ENCODE measurements at regions not wholly inside any gene's neighbourhood (a gene's known extent, or its start where the extent isn't known, plus 50 kb on each side); places are given as distances from the start of the nearest gene placed in this dataset.

- no peak overlapping the region for H3K27ac ChIP-seq (ENCODE audit: low read length)
- no peaks in the 10 kb centered on the region for H3K27me3 Mint-ChIP-seq (ENCODE audit: low read depth in 2 of 2)
- H3K9me3 ChIP-seq (ENCODE audit: control insufficient read depth, insufficient read depth, low read length): no peaks in the 10 kb centered on the region
- intact Hi-C loops (cut with micrococcal nuclease): no loop called here
- no peaks in the 10 kb centered on the region for H3K4me1 ChIP-seq (ENCODE audit: control insufficient read depth, insufficient read depth, low read length)
- no peak for ATAC-seq
- no peak overlapping the region for H3K27ac Mint-ChIP-seq
- H3K27me3 ChIP-seq (ENCODE audit: control insufficient read depth, insufficient read depth, low read length): no peaks in the 10 kb centered on the region
- WGBS (ENCODE audit: insufficient coverage): 93% methylated on average over 1 of the region's 1 CpG
- no peaks in the 10 kb centered on the region for H3K4me1 Mint-ChIP-seq
- TF ChIP-seq CTCF (IDR thresholded peaks at IDR 0.05): no peak
- no peak overlapping the region for H3K4me3 Mint-ChIP-seq
- peaks cover 10% of the 10 kb centered on the region in 2 donors for H3K9me3 Mint-ChIP-seq
- no peak for DNase-seq
- no peaks in the 10 kb centered on the region for H3K36me3 Mint-ChIP-seq
- no peak overlapping the region for H3K4me3 ChIP-seq (ENCODE audit: low read length)
- no peaks in the 10 kb centered on the region for H3K36me3 ChIP-seq (ENCODE audit: control insufficient read depth, insufficient read depth, low read length)
Observed at GRCh38 chr1:194495434-194495833, 1309.0 kb upstream of the B3GALT2 start.

- H3K36me3 Mint-ChIP-seq: no peaks in the 10 kb centered on the region
- no peak for ATAC-seq
- Histone ChIP-seq H3K9me3 (ENCODE audit: control insufficient read depth, insufficient read depth, low read length) (no peaks in the 10 kb centered on the region), H3K4me1 (ENCODE audit: control insufficient read depth, insufficient read depth, low read length) (no peaks in the 10 kb centered on the region), H3K27me3 (ENCODE audit: control insufficient read depth, insufficient read depth, low read length) (no peaks in the 10 kb centered on the region), H3K27ac (ENCODE audit: low read length) (no peak overlapping the region), H3K4me3 (ENCODE audit: low read length) (no peak overlapping the region), H3K36me3 (ENCODE audit: control insufficient read depth, insufficient read depth, low read length) (no peaks in the 10 kb centered on the region)
- peaks cover 5 to 16% of the 10 kb centered on the region in 2 donors for H3K9me3 Mint-ChIP-seq
- no peak overlapping the region for H3K27ac Mint-ChIP-seq
- no peak overlapping the region for H3K4me3 Mint-ChIP-seq
- 95% methylated on average over 3 of the region's 4 CpGs for WGBS (ENCODE audit: insufficient coverage)
- no peak for DNase-seq
- TF ChIP-seq CTCF (IDR thresholded peaks at IDR 0.05): no peak
- no peaks in the 10 kb centered on the region for H3K27me3 Mint-ChIP-seq (ENCODE audit: low read depth in 2 of 2)
- intact Hi-C loops (cut with micrococcal nuclease): no loop called here
- H3K4me1 Mint-ChIP-seq: no peaks in the 10 kb centered on the region
Observed at GRCh38 chr1:194487172-194487571, 1300.8 kb upstream of the B3GALT2 start.

DNA sequence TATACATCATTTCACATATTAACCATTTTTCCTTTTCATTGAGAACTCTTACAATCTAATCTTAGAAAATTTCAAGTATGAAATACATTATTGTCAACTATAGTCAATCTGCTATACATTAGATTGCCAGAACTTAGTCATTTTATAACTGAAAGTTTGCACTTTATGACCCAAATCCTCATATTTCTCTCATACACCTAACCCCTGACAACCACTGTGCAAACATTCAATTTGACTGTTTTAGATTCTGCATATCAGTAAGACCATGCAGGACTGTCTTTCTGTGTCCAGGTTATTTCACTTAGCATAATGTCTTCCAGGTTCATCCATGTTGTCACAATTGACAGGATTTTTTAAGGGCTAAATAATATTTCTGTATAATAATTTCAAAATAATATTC lies 1299.0 kb upstream of the B3GALT2 start:
- DNase-seq: no peak
- Mint-ChIP-seq H3K27me3 (ENCODE audit: low read depth in 2 of 2) (no peaks in the 10 kb centered on the region), H3K4me1 (no peaks in the 10 kb centered on the region), H3K27ac (no peak overlapping the region), H3K36me3 (no peaks in the 10 kb centered on the region), H3K9me3 (peaks cover 4 to 16% of the 10 kb centered on the region in 2 donors), H3K4me3 (no peak overlapping the region)
- Histone ChIP-seq H3K9me3 (ENCODE audit: control insufficient read depth, insufficient read depth, low read length) (no peaks in the 10 kb centered on the region), H3K27me3 (ENCODE audit: control insufficient read depth, insufficient read depth, low read length) (no peaks in the 10 kb centered on the region), H3K4me1 (ENCODE audit: control insufficient read depth, insufficient read depth, low read length) (no peaks in the 10 kb centered on the region), H3K4me3 (ENCODE audit: low read length) (no peak overlapping the region), H3K27ac (ENCODE audit: low read length) (no peak overlapping the region), H3K36me3 (ENCODE audit: control insufficient read depth, insufficient read depth, low read length) (no peaks in the 10 kb centered on the region)
- TF ChIP-seq CTCF (IDR thresholded peaks at IDR 0.05): no peak
- intact Hi-C loops (cut with micrococcal nuclease): no loop called here
- ATAC-seq: no peak

GRCh38 chr1:194478731-194479130 lies 1292.3 kb upstream of the B3GALT2 start:
- intact Hi-C loops (cut with micrococcal nuclease): no loop called here
- H3K4me3 Mint-ChIP-seq: no peak overlapping the region
- no peaks in the 10 kb centered on the region for H3K4me1 Mint-ChIP-seq
- Histone ChIP-seq H3K36me3 (ENCODE audit: control insufficient read depth, insufficient read depth, low read length) (no peaks in the 10 kb centered on the region), H3K9me3 (ENCODE audit: control insufficient read depth, insufficient read depth, low read length) (no peaks in the 10 kb centered on the region), H3K4me3 (ENCODE audit: low read length) (no peak overlapping the region), H3K27ac (ENCODE audit: low read length) (no peak overlapping the region), H3K27me3 (ENCODE audit: control insufficient read depth, insufficient read depth, low read length) (no peaks in the 10 kb centered on the region), H3K4me1 (ENCODE audit: control insufficient read depth, insufficient read depth, low read length) (no peaks in the 10 kb centered on the region)
- no peaks in the 10 kb centered on the region for H3K36me3 Mint-ChIP-seq
- no CpG with 5 or more reads among the region's 1 CpG for WGBS (ENCODE audit: insufficient coverage)
- TF ChIP-seq CTCF (IDR thresholded peaks at IDR 0.05): no peak
- H3K9me3 Mint-ChIP-seq: peaks cover 0 to 12% of the 10 kb centered on the region in 2 donors
- DNase-seq: no peak
- no peaks in the 10 kb centered on the region for H3K27me3 Mint-ChIP-seq (ENCODE audit: low read depth in 2 of 2)
- no peak overlapping the region for H3K27ac Mint-ChIP-seq
- no peak for ATAC-seq

Measured in natural killer cell (primary cell).